Endometrium (tissue), 2 donors: ENCODE measurements at regions not wholly inside any gene's neighbourhood (a gene's known extent, or its start where the extent isn't known, plus 50 kb on each side); places are given as distances from the start of the nearest gene placed in this dataset.
A peak's percentile ranks its signal among the peaks of the same experiment; 100 is the strongest.

Experiments
- FAIRE-seq: peaks from 2 replicates; lab custom pipeline; 2012; peaks lifted over from hg19 to GRCh38; lab: Jason Lieb, UNC
- donor health status: control.
- donor health status: control.

DNA sequence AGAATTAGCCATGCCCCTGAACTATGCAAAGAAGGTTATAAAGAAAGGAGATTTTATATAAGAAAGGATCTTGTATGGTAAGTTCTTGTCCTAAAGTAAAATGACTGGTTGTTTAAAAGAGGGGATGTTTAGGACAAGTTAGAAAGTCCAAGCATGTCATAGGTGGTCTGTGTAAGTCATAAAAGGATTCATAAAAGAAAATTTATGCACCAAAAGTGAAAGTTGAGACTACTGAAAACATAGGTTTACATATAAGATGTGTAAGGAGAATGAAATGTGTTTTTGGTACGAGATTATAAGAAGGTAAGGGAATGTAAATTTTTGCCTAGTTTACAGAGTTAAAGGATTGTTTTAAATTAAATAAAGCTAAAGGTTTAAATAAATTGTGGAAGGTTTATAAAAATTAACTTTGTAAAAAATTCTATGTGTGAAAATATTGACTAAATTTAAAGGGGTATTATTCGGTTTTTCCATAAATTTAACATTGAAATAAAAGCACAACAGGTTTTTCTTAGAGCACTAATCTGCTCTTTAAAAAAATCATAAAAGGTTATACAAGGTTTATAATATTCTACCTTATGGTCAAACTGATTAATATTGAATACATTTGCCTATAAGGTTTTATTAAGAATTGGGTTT, 93.6 kb upstream of the UST start:
- peak; percentile 74 for FAIRE-seq

DNA sequence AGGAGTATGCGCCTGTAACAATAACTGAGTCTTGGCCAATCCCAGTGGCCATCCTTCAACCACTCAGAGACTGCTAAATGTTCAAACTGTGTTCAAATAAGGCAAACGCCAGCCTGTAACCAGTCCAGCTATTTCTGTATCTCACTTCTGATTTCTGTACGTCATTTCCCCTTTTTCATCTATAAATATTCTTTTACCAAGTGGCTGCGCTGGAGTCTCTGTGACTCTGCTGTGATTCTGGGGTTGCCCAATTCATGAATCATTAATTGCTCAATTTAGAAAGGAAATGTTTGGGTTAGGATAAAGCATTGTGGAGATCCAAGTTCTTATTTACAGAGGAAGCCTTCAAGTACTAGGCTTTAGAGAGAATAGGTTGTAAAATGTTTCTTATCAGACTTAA, 89.8 kb upstream of the UST start:
- no peak for FAIRE-seq

DNA sequence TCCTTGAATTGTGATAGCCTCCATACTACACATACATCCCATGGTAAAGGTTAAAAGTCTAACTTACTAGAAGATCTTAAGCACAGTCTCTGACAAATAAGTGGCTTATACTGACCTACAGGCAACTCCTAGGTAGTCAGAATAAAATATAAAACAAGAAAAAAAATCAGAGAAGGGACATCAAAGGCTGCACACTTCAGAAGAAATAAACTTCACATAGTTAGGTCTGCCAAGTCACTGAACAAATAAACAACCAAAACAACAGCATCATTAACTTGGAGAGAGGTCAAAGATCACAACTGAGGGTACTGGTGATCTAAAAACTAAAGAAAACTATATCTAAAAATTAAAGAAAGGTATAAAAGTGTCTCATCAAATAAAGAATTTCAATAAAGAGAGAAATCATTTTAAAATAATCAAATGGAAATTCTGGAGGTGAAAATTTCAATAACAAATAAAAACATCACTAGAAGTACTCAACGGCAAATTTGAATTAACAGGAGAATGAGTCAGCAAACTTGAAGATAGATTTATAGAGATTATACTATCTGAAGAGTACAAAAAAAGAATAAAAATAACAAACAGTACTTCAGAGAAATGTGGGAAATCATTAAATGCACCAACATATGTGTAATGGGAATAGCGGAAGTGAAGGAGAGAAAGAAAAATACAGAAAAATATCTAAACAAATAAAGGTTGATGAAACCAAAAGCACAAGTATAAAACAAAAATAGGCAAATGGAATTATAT, 88.0 kb upstream of the UST start:
- FAIRE-seq = peak; percentile 88

DNA sequence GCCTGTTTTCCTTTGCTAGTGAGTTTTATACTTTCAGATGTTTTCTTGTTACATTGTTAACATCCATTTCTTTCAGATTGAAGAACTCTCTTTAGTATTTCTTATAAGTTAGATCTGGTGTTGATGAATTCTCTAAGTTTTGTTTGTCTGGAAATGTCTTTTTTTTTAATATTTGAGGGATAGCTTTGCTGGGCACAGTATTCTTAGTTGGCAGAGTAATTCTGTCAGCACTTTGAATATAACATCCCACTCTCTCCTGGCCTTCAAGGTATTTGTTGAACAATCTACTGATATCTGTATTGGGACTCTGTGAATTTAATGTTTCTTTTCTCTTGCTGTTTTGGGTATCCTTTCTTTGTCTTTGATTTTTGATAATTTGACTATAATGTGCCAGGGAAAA, 79.4 kb upstream of the UST start:
- FAIRE-seq = no peak

DNA sequence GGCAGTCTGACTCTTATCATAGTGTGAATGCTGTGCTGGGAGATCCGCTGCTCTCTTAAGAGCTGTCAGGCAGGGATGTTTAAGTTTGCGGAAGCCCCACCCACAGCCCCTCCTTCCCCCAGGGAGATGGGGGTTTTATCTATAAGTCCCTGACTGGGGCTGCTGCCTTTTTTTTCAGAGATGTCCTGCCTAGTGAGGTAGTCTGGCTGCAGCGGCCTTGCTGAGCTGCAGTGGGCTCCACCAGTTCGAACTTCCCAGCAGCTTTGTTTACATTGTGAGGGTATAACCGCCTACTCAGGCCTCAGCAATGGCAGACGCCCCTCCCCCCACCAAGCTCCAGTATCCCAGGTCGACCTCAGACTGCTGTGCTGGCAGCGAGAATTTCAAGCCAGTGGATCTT, 75.7 kb upstream of the UST start:
- FAIRE-seq = no peak

DNA sequence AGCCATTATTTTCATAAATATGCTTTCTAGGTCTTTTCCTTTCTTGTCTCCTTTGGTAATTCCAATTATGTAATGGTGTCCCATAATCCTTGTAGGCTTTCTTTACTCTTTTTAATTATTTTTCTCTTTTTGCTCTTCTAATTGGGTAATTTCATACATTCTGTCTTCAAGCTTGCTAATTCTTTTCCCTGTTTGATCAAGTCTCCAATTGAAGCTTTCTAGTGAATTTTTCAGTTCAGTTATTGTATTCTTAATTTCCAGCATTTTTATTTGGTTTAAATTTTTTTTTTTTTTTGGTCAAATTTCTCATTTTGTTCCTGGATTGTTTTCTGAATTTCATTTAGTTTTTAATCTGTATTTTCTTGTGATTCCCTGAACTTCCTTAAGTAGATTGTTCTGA, 74.9 kb upstream of the UST start:
- no peak for FAIRE-seq

DNA sequence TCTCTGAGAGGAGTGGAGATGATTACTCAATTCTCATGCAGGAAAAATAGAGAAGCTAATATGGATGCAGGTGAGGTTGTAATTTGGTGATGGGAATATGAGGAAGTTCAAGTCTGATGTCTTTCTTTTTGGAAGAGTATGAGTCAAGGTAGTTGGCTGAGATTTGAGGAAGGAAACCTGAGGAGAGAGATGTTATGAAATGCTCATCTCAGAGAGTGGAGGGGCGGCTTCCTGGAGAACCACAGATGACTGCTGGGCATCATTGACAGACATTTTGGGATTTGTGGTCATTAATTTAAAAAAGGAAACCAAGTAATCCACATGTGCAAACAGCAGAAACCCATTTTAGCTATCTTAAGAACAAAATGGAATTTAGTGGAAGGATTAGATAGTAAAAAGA, 72.5 kb upstream of the UST start:
- no peak for FAIRE-seq

DNA sequence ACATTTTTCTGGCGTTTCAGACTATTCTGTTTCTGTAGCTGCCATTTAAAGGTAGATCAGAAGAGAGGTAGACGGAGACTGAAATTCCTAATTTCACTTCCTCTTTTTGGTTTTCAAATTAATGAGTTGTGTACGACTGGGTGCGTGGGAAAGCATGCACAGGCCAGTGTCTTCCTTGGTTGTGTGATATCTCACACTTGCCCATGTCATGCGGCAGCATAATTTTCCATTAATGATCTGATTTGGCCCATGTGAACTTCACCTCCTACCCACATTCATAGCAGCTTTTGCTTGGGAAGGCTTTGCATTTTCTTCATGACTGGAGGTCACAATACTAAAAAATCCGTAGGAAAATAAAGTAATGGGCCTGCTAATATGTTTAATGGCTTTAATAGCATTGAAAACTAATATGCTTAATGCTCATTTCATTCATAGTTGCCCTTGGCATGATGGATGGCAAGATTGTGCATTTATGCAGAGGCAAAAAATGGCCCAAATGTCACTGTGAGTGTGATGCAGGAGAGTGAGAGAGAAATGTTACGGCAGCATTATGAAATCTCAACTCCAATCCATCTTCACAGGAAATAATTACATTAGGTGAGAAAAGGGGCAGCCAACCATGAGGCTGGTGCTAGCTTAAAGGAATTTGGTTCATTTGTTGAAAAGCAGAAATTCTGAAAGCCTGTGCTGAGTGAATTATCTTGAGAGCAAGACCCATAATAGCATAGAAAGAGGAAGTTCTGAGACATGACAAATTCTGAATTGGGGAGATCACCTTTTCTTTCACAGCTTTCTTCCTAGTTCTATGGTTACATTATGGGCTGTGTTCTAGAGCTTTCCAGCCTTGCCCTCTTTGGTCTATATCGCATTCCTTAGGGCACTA, 69.0 kb upstream of the UST start:
- no peak for FAIRE-seq

DNA sequence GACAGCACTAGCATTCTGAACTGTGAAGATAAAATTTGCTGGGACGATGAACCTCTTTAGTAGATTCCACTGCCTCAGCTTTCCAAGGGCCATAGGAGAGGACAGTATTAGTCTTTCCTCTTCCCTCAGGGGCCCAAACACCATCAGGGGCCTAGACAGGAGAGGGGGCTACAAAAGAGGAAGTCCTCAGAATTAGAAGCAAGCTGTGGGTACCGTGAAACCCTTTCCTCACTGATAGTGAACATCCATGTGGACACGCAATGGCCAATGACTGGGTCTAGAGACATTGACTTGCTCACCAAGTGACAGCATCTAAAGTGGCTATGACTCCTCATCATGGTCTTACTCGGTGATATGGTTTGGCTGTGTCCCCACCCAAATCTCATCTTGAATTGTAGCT, 68.1 kb upstream of the UST start:
- FAIRE-seq = no peak

DNA sequence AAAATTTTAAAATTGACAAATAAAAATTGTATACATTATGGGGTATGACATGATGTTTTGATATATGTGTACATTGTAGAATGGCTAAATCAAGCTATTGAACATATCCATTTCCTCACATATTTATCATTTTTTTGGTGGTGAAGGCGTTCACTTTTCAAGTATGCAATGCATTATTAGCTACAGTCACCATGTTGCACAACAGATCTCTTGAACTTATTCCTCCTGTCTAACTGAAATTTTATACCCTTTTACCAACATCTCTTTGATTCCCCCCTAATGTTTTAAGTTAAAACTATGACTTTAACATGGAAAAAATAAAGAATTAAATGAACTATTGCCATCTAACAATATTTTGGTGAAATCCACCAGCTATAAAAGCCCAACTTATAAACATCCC, 65.2 kb upstream of the UST start:
- FAIRE-seq = no peak

DNA sequence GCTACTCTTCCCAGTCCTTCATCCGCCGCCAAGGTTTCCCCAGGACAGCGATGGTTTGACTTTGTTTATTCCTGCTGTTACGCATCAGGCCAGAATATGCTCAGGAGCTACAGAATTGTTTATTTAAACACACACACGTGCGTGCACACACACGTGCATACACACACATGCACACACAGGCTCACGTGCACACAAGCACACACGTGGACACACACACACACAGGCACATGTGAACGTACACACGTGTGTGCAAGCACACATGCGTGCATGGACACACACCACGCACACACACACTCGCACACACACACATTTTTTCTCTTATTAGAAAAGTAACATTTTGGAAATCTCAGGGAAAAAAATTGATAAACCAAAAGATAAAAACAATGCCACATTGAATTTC, 64.6 kb upstream of the UST start:
- FAIRE-seq = no peak

DNA sequence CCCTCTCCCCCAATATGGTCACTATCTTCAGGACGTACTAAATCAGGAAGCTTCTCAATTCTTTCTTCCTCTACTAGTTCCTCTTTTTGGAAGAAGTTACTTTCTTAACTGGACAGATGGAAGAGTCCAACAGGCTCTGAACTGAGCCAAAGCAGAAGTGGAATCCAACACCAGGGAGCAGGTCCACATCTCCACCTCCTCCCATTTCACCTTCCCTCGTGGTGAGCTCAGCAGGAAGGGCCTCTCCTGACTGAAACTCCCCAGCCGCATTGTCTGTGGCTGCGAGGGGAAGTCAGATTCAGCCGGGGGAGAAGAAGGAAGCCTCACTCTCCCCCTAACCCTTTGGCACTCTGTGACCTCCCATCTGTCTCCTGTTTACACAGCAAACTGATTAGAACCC, 63.8 kb upstream of the UST start:
- FAIRE-seq = no peak

DNA sequence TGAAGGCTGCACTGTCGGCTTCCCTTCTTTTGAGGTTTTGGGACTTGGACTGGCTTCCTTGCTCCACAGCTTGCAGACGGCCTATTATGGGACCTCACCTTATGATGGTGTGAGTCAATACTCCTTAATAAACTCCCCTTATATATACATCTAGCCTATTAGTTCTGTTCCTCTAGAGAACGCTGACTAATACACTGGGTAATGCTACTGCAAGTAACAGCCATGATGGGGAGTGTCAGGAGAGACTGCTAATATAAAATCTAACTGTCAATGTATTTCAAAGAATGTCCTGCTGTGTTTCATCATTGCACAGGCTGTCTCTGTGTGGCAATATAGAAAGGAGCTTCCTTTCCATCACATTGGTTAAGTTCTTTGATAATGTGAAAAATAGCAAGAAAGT, 57.7 kb upstream of the UST start:
- no peak for FAIRE-seq

DNA sequence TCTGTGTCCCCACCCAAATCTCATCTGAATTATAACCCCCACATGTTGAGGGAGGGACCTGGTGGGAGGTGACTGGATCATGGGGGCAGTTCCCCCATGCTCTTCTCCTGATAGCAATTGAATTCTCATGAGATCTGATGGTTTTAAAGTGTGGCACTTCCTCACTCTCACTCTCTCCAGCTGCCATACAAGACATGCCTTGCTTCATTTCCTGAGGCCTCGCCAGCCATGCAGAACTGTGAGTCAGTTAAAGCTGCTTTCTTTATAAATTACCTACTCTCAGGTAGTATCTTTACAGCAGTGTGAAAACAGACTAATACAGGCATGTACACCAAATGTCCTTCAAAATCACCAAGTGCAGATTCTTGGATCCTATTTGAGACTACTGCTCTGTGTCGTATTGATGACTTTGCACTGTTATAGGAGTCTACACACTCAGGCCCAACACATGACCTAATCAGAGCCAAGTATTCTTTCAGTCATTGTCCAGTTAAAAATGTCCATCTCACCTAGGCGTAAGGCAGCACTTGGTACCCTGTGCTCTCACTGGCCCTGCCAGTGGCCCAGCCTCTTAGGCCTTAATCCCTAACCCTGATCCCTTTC, 52.8 kb upstream of the UST start:
- FAIRE-seq = no peak
